ENCODE measurements at regions not wholly inside any gene's neighbourhood (a gene's known extent, or its start where the extent isn't known, plus 50 kb on each side); places are given as distances from the start of the nearest gene placed in this dataset.

GRCh38 chr2:18365342-18365741, 195.1 kb downstream of the RDH14 start:
- TF ChIP-seq EZH2 (IDR thresholded peaks at IDR 0.05; ENCODE audit: low read depth, unreplicated experiment) (no peak), CTCF (conservative IDR thresholded peaks at IDR 0.05; ENCODE audit: low read depth in 2 of 2) (no peak), POLR2AphosphoS5 (IDR thresholded peaks at IDR 0.05; ENCODE audit: low read depth) (no peak), EZH2phosphoT487 (IDR thresholded peaks at IDR 0.05; ENCODE audit: unreplicated experiment) (no peak), ETS1 (IDR thresholded peaks at IDR 0.05) (no peak), ZNF331 (CRISPR knock-in tag; IDR thresholded peaks at IDR 0.05; ENCODE audit: low read depth) (no peak), REST (IDR thresholded peaks at IDR 0.05; ENCODE audit: unreplicated experiment) (no peak), STAT1 (IDR thresholded peaks at IDR 0.05; ENCODE audit: unreplicated experiment) (no peak), ZNF114 (CRISPR knock-in tag; IDR thresholded peaks at IDR 0.05) (no peak), CREB1 (CRISPR knock-in tag; IDR thresholded peaks at IDR 0.05; ENCODE audit: low read depth) (no peak)
